Activated T-helper 17 cell treated with anti-CD3 and anti-CD28 coated beads, Interleukin-2, amount 50 U/mL, for 72 hours (primary cell): ENCODE measurements at regions not wholly inside any gene's neighbourhood (a gene's known extent, or its start where the extent isn't known, plus 50 kb on each side); places are given as distances from the start of the nearest gene placed in this dataset.
"Not testable (repeated sequence)": the region's sequence is repeated elsewhere in the genome, so short reads cannot be mapped to it uniquely, and the experiment has no call there.

Experiments
- ATAC-seq: fragments of 150-1000 bp; cut with Tn5 transposase; replicated peaks from 2 replicates; pipeline ENCODE4 v1.10.0; 2021; ENCODE audit warnings: mild to moderate bottlenecking, moderate library complexity
- H3K27ac Mint-ChIP-seq: one replicate; pipeline ENCODE4 v1.8.0; 2022; ENCODE audit warnings: mixed read lengths
- H3K27me3 Mint-ChIP-seq: one replicate; pipeline ENCODE4 v1.8.0; 2022; ENCODE audit warnings: mixed read lengths
- H3K36me3 Mint-ChIP-seq: one replicate; pipeline ENCODE4 v1.8.0; 2022; ENCODE audit warnings: low read depth, mild to moderate bottlenecking, mixed read lengths
- H3K4me1 Mint-ChIP-seq: one replicate; pipeline ENCODE4 v1.8.0; 2022; ENCODE audit warnings: mixed read lengths
- H3K4me3 Mint-ChIP-seq: one replicate; pipeline ENCODE4 v1.8.0; 2022; ENCODE audit warnings: mild to moderate bottlenecking, mixed read lengths
- H3K9me3 Mint-ChIP-seq: one replicate; pipeline ENCODE4 v1.8.0; 2022; ENCODE audit warnings: mixed read lengths

- Mint-ChIP-seq H3K27me3 (peaks cover 7% of the 10 kb centered on the region), H3K9me3 (no peaks in the 10 kb centered on the region), H3K4me3 (no peak overlapping the region), H3K36me3 (no peaks in the 10 kb centered on the region), H3K27ac (no peak overlapping the region), H3K4me1 (no peaks in the 10 kb centered on the region)
- ATAC-seq: no peak
Observed at GRCh38 chr14:85883101-85883500, 353.2 kb downstream of the FLRT2 start.

- Mint-ChIP-seq H3K27ac (no peak overlapping the region), H3K36me3 (no peaks in the 10 kb centered on the region), H3K4me1 (no peaks in the 10 kb centered on the region), H3K9me3 (no peaks in the 10 kb centered on the region), H3K27me3 (peaks cover 7% of the 10 kb centered on the region), H3K4me3 (no peak overlapping the region)
- ATAC-seq: no peak
Observed at GRCh38 chr14:85881935-85882334, 352.0 kb downstream of the FLRT2 start.

- Mint-ChIP-seq H3K36me3 (no peaks in the 10 kb centered on the region), H3K4me3 (no peak overlapping the region), H3K9me3 (no peaks in the 10 kb centered on the region), H3K27ac (no peak overlapping the region), H3K4me1 (no peaks in the 10 kb centered on the region), H3K27me3 (peaks cover 3% of the 10 kb centered on the region)
- no peak for ATAC-seq
Observed at GRCh38 chr14:85878874-85879273, 348.9 kb downstream of the FLRT2 start.

- Mint-ChIP-seq H3K27me3 (peaks cover 11% of the 10 kb centered on the region), H3K36me3 (no peaks in the 10 kb centered on the region), H3K27ac (no peak overlapping the region), H3K4me1 (no peaks in the 10 kb centered on the region), H3K9me3 (no peaks in the 10 kb centered on the region), H3K4me3 (no peak overlapping the region)
- no peak for ATAC-seq
Observed at GRCh38 chr14:85873006-85873405, 343.1 kb downstream of the FLRT2 start.

- Mint-ChIP-seq H3K4me3 (no peak overlapping the region), H3K9me3 (no peaks in the 10 kb centered on the region), H3K4me1 (no peaks in the 10 kb centered on the region), H3K36me3 (no peaks in the 10 kb centered on the region), H3K27me3 (peaks cover 8% of the 10 kb centered on the region), H3K27ac (no peak overlapping the region)
- ATAC-seq: no peak
Observed at GRCh38 chr14:85867450-85867849, 337.5 kb downstream of the FLRT2 start.

- Mint-ChIP-seq H3K4me3 (no peak overlapping the region), H3K4me1 (no peaks in the 10 kb centered on the region), H3K36me3 (no peaks in the 10 kb centered on the region), H3K27ac (no peak overlapping the region), H3K27me3 (peaks cover 8% of the 10 kb centered on the region), H3K9me3 (no peaks in the 10 kb centered on the region)
- ATAC-seq: no peak
Observed at GRCh38 chr14:85865701-85866100, 335.8 kb downstream of the FLRT2 start.

- peaks cover 9% of the 10 kb centered on the region for H3K27me3 Mint-ChIP-seq
- H3K9me3 Mint-ChIP-seq: peaks cover 3% of the 10 kb centered on the region
- no peak for ATAC-seq
- H3K4me3 Mint-ChIP-seq: no peak overlapping the region
- H3K4me1 Mint-ChIP-seq: no peaks in the 10 kb centered on the region
- H3K27ac Mint-ChIP-seq: no peak overlapping the region
- no peaks in the 10 kb centered on the region for H3K36me3 Mint-ChIP-seq
Observed at GRCh38 chr14:85858634-85859033, 328.7 kb downstream of the FLRT2 start.

- no peak overlapping the region for H3K27ac Mint-ChIP-seq
- ATAC-seq: no peak
- no peak overlapping the region for H3K4me3 Mint-ChIP-seq
- H3K36me3 Mint-ChIP-seq: no peaks in the 10 kb centered on the region
- H3K9me3 Mint-ChIP-seq: peaks cover 3% of the 10 kb centered on the region
- no peaks in the 10 kb centered on the region for H3K4me1 Mint-ChIP-seq
- peaks cover 9% of the 10 kb centered on the region for H3K27me3 Mint-ChIP-seq
Observed at GRCh38 chr14:85856430-85856829, 326.5 kb downstream of the FLRT2 start.

GRCh38 chr14:85853996-85854526, 324.1 kb downstream of the FLRT2 start:
- Mint-ChIP-seq H3K4me3 (no peak overlapping the region), H3K27ac (no peak overlapping the region), H3K4me1 (no peaks in the 10 kb centered on the region), H3K9me3 (peaks cover 3% of the 10 kb centered on the region), H3K36me3 (no peaks in the 10 kb centered on the region), H3K27me3 (peaks cover 3% of the 10 kb centered on the region)
- no peak for ATAC-seq

GRCh38 chr14:85852906-85853305, 323.0 kb downstream of the FLRT2 start:
- Mint-ChIP-seq H3K27ac (no peak overlapping the region), H3K4me1 (no peaks in the 10 kb centered on the region), H3K36me3 (no peaks in the 10 kb centered on the region), H3K9me3 (peaks cover 3% of the 10 kb centered on the region), H3K27me3 (no peaks in the 10 kb centered on the region), H3K4me3 (no peak overlapping the region)
- no peak for ATAC-seq

- not testable (repeated sequence) for H3K27me3 Mint-ChIP-seq, H3K4me3 Mint-ChIP-seq, ATAC-seq, H3K9me3 Mint-ChIP-seq, H3K36me3 Mint-ChIP-seq, H3K27ac Mint-ChIP-seq, H3K4me1 Mint-ChIP-seq
Observed at GRCh38 chr14:85852123-85852522, 322.2 kb downstream of the FLRT2 start.

GRCh38 chr14:85830549-85830948, 300.6 kb downstream of the FLRT2 start:
- H3K27me3 Mint-ChIP-seq, H3K36me3 Mint-ChIP-seq, H3K27ac Mint-ChIP-seq, H3K4me1 Mint-ChIP-seq, ATAC-seq, H3K4me3 Mint-ChIP-seq, H3K9me3 Mint-ChIP-seq: not testable (repeated sequence)

GRCh38 chr14:85829601-85830000, 299.7 kb downstream of the FLRT2 start:
- not testable (repeated sequence) for H3K9me3 Mint-ChIP-seq, H3K36me3 Mint-ChIP-seq, ATAC-seq, H3K27me3 Mint-ChIP-seq, H3K27ac Mint-ChIP-seq, H3K4me1 Mint-ChIP-seq, H3K4me3 Mint-ChIP-seq

GRCh38 chr14:85824526-85824925, 294.6 kb downstream of the FLRT2 start:
- H3K9me3 Mint-ChIP-seq: no peaks in the 10 kb centered on the region
- H3K4me1 Mint-ChIP-seq: no peaks in the 10 kb centered on the region
- no peak overlapping the region for H3K4me3 Mint-ChIP-seq
- no peaks in the 10 kb centered on the region for H3K36me3 Mint-ChIP-seq
- no peak for ATAC-seq
- no peak overlapping the region for H3K27ac Mint-ChIP-seq
- no peaks in the 10 kb centered on the region for H3K27me3 Mint-ChIP-seq

- Mint-ChIP-seq H3K27ac (no peak overlapping the region), H3K9me3 (no peaks in the 10 kb centered on the region), H3K27me3 (no peaks in the 10 kb centered on the region), H3K4me1 (no peaks in the 10 kb centered on the region), H3K36me3 (no peaks in the 10 kb centered on the region), H3K4me3 (no peak overlapping the region)
- ATAC-seq: no peak
Observed at GRCh38 chr14:85822236-85822635, 292.3 kb downstream of the FLRT2 start.

GRCh38 chr14:85817430-85817829, 287.5 kb downstream of the FLRT2 start:
- no peak overlapping the region for H3K27ac Mint-ChIP-seq
- H3K4me1 Mint-ChIP-seq: no peaks in the 10 kb centered on the region
- no peak overlapping the region for H3K4me3 Mint-ChIP-seq
- no peak for ATAC-seq
- no peaks in the 10 kb centered on the region for H3K36me3 Mint-ChIP-seq
- no peaks in the 10 kb centered on the region for H3K9me3 Mint-ChIP-seq
- H3K27me3 Mint-ChIP-seq: no peaks in the 10 kb centered on the region
